Tibial nerve (tissue), 4 donors: ENCODE measurements at regions not wholly inside any gene's neighbourhood (a gene's known extent, or its start where the extent isn't known, plus 50 kb on each side); places are given as distances from the start of the nearest gene placed in this dataset.

ENCODE experiments used
- DNase-seq, 2 donors: peaks; one replicate each; pipeline ENCODE4 v3.0.0-alpha.2; 2019; ENCODE audit warnings: low spot score in 2 of 2
- H3K27ac ChIP-seq, 4 donors: fragments of 200-600 bp; sonication (generic) in 3 of 4; one replicate each; pipeline ENCODE4 v1.5.1; 2017 to 2019; ENCODE audit warnings: mild to moderate bottlenecking in 1 of 4
- H3K27me3 ChIP-seq, 2 donors: fragments of 200-600 bp; sonication (generic) in 1 of 2; one replicate each; pipeline versions ENCODE4 v1.5.1 to v1.6.0; 2017 to 2019
- H3K36me3 ChIP-seq, 3 donors: fragments of 200-600 bp; sonication (generic); one replicate each; pipeline ENCODE4 v1.5.1; 2018 to 2019
- H3K4me1 ChIP-seq, 4 donors: fragments of 200-600 bp; sonication (generic) in 3 of 4; one replicate each; pipeline ENCODE4 v1.5.1; 2017 to 2019
- H3K4me3 ChIP-seq, 4 donors: fragments of 200-600 bp; sonication (generic) in 3 of 4; one replicate each; pipeline ENCODE4 v1.5.1; 2017 to 2019; ENCODE audit warnings: mild to moderate bottlenecking in 1 of 4, moderate library complexity in 1 of 4
- H3K9me3 ChIP-seq, 4 donors: fragments of 200-600 bp; sonication (generic) in 3 of 4; one replicate each; pipeline ENCODE4 v1.5.1; 2017 to 2019
- CTCF ChIP-seq, 5 experiments: fragments of 200-600 bp in 3 of 5; fragments of 450-650 bp in 2 of 5; sonication (generic) in 3 of 5; IDR thresholded peaks; one replicate each; pipeline ENCODE4 v1.5.1; 2016 to 2019; ENCODE audit warnings: antibody characterized with exemption in 5 of 5, mild to moderate bottlenecking in 3 of 5, moderate library complexity in 2 of 5
- EP300 ChIP-seq, 2 donors: sonication (generic); formaldehyde crosslinking; IDR thresholded peaks; one replicate each; pipeline ENCODE4 v1.6.1; 2017; ENCODE audit warnings: antibody characterized with exemption in 2 of 2, mild to moderate bottlenecking in 1 of 2
- POLR2A ChIP-seq, 2 donors: fragments of 450-650 bp; IDR thresholded peaks; one replicate each; pipeline ENCODE4 v1.6.1; 2017; ENCODE audit warnings: antibody characterized with exemption in 2 of 2, mild to moderate bottlenecking in 2 of 2, moderate library complexity in 2 of 2
- WGBS, 2 donors: methylation state at CpG; one replicate each; pipeline ENCODE4 v1.1.5; 2018; 5-methylcytosine and 5-hydroxymethylcytosine counted together

GRCh38 chr5:28725001-28725400 is 1686.6 kb upstream of the CDH9 start:
- WGBS, 2 donors, result 85 to 89% methylated on average over 3 of the region's 3 CpGs

GRCh38 chr5:28714907-28715698 is 1676.7 kb upstream of the CDH9 start:
- H3K27ac ChIP-seq, result no peak overlapping the region
- no peaks in the 10 kb centered on the region for H3K4me1 ChIP-seq
- H3K36me3 ChIP-seq, result no peaks in the 10 kb centered on the region
- no peak for DNase-seq
- no peaks in the 10 kb centered on the region for H3K27me3 ChIP-seq
- WGBS, 2 donors, result 47 to 50% methylated on average over 4 of the region's 4 CpGs
- TF ChIP-seq POLR2A (IDR thresholded peaks at IDR 0.05) (no peak), EP300 (IDR thresholded peaks at IDR 0.05) (no peak)
- no peak overlapping the region for H3K4me3 ChIP-seq
- no peaks in the 10 kb centered on the region for H3K9me3 ChIP-seq

More at GRCh38 chr5:28725001-28725400, 1686.6 kb upstream of the CDH9 start:
- Histone ChIP-seq H3K4me3 (no peak overlapping the region), H3K4me1 (no peaks in the 10 kb centered on the region), H3K27me3 (no peaks in the 10 kb centered on the region), H3K9me3 (no peaks in the 10 kb centered on the region), H3K27ac (no peak overlapping the region), H3K36me3 (no peaks in the 10 kb centered on the region)
- DNase-seq, result no peak
- no peak for TF ChIP-seq POLR2A (IDR thresholded peaks at IDR 0.05)
- TF ChIP-seq CTCF (IDR thresholded peaks at IDR 0.05), result no peak
- TF ChIP-seq EP300 (IDR thresholded peaks at IDR 0.05), result no peak

- Histone ChIP-seq H3K4me3 (no peak overlapping the region), H3K9me3 (no peaks in the 10 kb centered on the region), H3K4me1 (no peaks in the 10 kb centered on the region), H3K36me3 (no peaks in the 10 kb centered on the region), H3K27me3 (no peaks in the 10 kb centered on the region), H3K27ac (no peak overlapping the region)
- DNase-seq, result no peak
- TF ChIP-seq POLR2A (IDR thresholded peaks at IDR 0.05), result no peak
- no peak for TF ChIP-seq EP300 (IDR thresholded peaks at IDR 0.05)
- TF ChIP-seq CTCF (IDR thresholded peaks at IDR 0.05), result no peak
Measured at GRCh38 chr5:28710360-28710759, 1672.0 kb upstream of the CDH9 start.

- Histone ChIP-seq H3K4me3 (no peak overlapping the region), H3K4me1 (no peaks in the 10 kb centered on the region), H3K36me3 (no peaks in the 10 kb centered on the region), H3K9me3 (no peaks in the 10 kb centered on the region), H3K27ac (no peak overlapping the region), H3K27me3 (no peaks in the 10 kb centered on the region)
- TF ChIP-seq POLR2A (IDR thresholded peaks at IDR 0.05) (no peak), EP300 (IDR thresholded peaks at IDR 0.05) (no peak), CTCF (IDR thresholded peaks at IDR 0.05) (no peak)
- DNase-seq, result no peak
- WGBS, 2 donors, result 90 to 91% methylated on average over 5 of the region's 5 CpGs
Measured at GRCh38 chr5:28708472-28708871, 1670.1 kb upstream of the CDH9 start.

GRCh38 chr5:28707706-28708105 is 1669.3 kb upstream of the CDH9 start:
- Histone ChIP-seq H3K27ac (no peak overlapping the region), H3K27me3 (no peaks in the 10 kb centered on the region), H3K36me3 (no peaks in the 10 kb centered on the region), H3K4me3 (no peak overlapping the region), H3K9me3 (no peaks in the 10 kb centered on the region), H3K4me1 (no peaks in the 10 kb centered on the region)
- no peak for TF ChIP-seq EP300 (IDR thresholded peaks at IDR 0.05)
- TF ChIP-seq POLR2A (IDR thresholded peaks at IDR 0.05), result no peak
- no peak for TF ChIP-seq CTCF (IDR thresholded peaks at IDR 0.05)
- DNase-seq, result no peak
